Astrocyte of the cerebellum (primary cell): ENCODE measurements at regions not wholly inside any gene's neighbourhood (a gene's known extent, or its start where the extent isn't known, plus 50 kb on each side); places are given as distances from the start of the nearest gene placed in this dataset.

ENCODE experiments used
- DNase-seq: peaks from one replicate; pipeline ENCODE4 v3.0.0-alpha.2; 2011; ENCODE audit warnings: low read depth
- H3K4me3 ChIP-seq: 2 replicates; pipeline ENCODE4 v1.5.1; 2011; ENCODE audit warnings: mild to moderate bottlenecking, low read depth, low read length, moderate library complexity
- in situ Hi-C: cut with HindIII; loops from 2 replicates; pipeline ENCODE4 v1.10.0; 2017; ENCODE audit warnings: low sequenced_read_pairs
- TF ChIP-seq, protein P1 (sequence below): IDR thresholded peaks from 2 replicates; pipeline ENCODE4 v1.5.1; 2012; ENCODE audit warnings: low read length, low read depth, moderate library complexity, mild to moderate bottlenecking; ENCODE audit errors: missing control alignments

DNA sequence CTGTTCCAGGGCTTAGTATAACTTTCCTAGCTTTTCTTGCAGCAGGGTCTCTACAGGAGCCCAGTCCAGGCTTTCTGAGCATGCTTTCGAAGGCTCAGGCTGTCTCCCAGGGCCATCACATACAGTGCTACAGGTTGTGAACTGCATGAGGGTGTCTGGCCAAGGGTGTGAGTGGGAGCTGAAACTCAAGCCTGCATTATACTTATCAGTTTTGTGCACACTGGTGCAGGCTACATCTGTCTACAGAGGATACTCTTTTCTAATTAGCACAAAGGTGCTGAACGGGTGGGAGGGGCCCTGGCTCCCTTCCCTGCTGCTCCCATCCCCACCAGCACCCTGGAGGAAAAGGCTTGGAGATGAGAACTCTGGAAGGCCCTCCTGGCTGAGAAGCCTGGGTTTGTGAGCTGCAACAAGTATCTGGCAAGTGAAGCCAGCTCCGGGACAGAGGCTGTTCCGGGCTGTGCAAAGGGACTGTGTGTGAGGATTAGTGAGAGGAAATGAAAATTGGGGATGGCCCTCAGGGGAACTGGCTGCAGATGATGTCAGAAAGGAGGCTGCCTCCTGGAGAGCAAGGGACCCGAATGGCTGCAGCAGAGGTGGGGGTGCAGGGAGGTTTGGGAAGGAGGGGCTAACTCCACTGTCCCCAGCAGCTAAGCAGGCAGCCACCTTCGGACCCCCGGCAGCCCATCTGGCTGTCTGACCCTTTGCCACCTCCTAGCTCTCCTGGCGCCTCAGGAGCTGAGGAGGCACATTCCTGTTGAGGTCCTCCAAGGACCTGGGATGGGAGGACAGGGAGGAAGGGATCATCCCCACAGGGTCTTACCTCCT lies 68.5 kb downstream of the EFNB1 start:
- TF ChIP-seq, protein P1, sequence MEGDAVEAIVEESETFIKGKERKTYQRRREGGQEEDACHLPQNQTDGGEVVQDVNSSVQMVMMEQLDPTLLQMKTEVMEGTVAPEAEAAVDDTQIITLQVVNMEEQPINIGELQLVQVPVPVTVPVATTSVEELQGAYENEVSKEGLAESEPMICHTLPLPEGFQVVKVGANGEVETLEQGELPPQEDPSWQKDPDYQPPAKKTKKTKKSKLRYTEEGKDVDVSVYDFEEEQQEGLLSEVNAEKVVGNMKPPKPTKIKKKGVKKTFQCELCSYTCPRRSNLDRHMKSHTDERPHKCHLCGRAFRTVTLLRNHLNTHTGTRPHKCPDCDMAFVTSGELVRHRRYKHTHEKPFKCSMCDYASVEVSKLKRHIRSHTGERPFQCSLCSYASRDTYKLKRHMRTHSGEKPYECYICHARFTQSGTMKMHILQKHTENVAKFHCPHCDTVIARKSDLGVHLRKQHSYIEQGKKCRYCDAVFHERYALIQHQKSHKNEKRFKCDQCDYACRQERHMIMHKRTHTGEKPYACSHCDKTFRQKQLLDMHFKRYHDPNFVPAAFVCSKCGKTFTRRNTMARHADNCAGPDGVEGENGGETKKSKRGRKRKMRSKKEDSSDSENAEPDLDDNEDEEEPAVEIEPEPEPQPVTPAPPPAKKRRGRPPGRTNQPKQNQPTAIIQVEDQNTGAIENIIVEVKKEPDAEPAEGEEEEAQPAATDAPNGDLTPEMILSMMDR = no peak
- H3K4me3 ChIP-seq = no peak overlapping the region
- DNase-seq = no peak
- in situ Hi-C loops = no loop called here

DNA sequence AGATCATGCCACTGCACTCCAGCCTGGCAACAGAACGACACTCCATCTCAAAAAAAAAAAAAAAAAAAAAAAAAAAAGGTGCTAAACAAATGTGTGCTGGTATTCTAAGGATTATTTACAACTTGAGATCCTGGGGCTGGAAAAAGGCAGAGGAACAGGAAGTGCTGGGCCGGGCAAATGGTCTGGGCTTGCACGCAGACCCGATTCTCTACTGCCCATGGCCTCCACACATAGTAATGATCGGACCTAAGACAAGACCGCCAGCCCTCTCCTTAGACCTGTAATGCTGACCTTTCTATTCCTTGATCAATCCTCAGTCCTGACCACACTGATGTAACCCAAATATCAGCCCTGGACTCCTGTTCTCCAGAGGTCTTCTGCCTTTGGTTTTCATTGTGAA lies 67.8 kb downstream of the EFNB1 start:
- H3K4me3 ChIP-seq = no peak overlapping the region
- in situ Hi-C loops = no loop called here
- no peak for DNase-seq
- TF ChIP-seq, protein P1 = no peak

DNA sequence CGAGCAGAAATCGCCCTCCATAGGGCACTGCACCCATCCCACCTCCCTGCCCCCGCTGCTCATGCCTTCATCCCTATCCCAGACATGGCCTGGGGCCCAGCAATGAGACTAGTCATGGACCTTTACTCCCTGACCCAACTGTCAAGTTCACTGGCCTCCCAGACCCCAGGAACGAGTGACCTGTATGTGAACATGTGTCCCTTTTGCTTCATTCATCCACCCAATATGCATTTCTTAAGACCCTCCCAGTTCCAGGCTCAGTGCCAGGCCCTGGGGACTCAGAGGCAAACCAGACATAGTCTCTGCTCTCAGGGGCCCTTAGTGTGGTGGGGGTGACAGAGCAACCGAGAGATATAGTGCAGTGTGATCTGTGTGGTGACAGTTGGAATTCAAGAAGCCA lies 67.0 kb downstream of the EFNB1 start:
- H3K4me3 ChIP-seq = no peak overlapping the region
- TF ChIP-seq, protein P1 = no peak
- DNase-seq = no peak
- in situ Hi-C loops = no loop called here

DNA sequence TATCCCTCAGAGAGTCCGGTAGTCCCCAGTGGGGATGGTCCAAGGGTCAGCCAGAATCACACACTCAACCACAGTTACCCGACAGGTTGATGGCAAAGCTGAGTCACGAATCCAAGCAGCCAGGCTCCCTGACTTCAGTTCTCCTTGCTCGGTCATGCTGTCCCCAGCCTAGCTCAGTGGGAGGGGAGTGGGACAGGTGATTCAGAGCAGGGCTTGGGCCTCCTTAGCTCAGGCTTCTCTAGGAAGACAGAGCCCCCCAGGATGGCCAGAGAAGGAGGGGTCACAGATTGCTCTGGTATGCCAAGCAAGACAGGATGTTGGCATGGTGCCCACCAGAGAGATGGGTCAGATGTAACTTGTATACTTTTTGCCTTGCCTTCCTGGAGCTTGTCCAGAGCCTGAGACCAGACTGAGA lies 66.5 kb downstream of the EFNB1 start:
- no peak overlapping the region for H3K4me3 ChIP-seq
- DNase-seq = no peak
- in situ Hi-C loops = no loop called here
- TF ChIP-seq, protein P1 = no peak

DNA sequence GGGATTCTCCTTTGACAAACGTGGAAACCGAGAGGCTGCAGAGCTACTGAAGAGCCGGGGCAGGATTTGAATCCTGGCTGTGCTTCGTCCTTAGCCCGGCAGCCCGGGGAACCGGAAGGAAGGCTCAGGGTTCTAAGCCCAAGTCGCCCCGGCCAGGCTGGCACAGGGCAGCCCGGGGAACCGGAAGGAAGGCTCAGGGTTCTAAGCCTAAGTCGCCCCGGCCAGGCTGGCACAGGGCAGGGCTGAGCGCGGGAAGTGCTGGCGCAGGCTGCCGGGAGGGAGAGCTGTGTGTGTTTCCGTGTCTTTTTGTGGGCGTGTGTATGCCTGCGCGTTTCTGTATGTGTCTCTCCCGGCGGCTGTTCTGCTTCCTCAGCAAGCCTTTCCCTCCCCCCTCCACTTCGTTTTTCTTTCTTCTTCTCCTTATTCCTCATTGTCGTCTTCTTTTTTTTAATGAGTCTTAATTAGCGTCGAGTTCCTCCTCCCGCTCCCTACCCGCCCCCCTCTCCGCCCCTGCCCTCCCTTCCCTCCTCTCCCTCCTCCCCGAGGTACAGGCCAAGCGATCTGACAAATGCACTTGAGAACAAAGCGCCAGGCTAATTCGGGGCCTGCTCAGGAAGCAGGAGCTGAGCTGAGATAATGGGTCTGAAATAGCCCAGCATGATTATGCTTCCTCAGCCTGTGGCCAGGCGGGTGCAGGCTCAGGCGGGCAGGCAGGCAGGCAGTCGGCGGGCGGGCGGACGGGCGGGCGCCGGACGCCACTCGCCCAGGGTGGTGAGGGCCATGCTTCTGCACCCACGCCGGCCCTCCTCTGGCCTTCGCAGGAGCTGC lies 65.9 kb downstream of the EFNB1 start:
- in situ Hi-C loops = no loop called here
- TF ChIP-seq, protein P1 = no peak
- H3K4me3 ChIP-seq = no peak overlapping the region
- DNase-seq = no peak

DNA sequence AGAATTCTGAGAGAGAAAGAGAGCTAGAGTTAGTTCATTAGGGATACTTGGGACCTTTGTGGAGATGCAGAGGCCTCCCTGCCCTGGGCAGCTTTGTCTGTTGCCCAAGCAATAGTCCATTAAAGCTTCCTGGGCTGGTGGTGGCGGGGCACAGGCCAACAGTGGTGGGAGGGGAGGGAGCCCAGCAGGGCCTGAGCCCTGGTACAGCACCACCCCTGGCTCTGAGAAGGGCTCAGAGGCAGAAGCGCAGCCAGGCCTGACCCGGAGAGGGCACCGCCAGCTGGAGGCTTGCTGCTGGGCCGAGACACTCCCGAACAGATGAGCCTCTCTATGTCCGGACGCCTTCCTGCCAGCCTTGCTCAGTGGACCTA lies 65.3 kb downstream of the EFNB1 start:
- in situ Hi-C loops = no loop called here
- H3K4me3 ChIP-seq = no peak overlapping the region
- TF ChIP-seq, protein P1 = no peak
- no peak for DNase-seq
